Tibial nerve (tissue), 4 donors: ENCODE measurements at regions not wholly inside any gene's neighbourhood (a gene's known extent, or its start where the extent isn't known, plus 50 kb on each side); places are given as distances from the start of the nearest gene placed in this dataset.

ENCODE experiments used
- DNase-seq, 2 donors: peaks; one replicate each; pipeline ENCODE4 v3.0.0-alpha.2; 2019; ENCODE audit warnings: low spot score in 2 of 2
- H3K27ac ChIP-seq, 4 donors: fragments of 200-600 bp; sonication (generic) in 3 of 4; one replicate each; pipeline ENCODE4 v1.5.1; 2017 to 2019; ENCODE audit warnings: mild to moderate bottlenecking in 1 of 4
- H3K27me3 ChIP-seq, 2 donors: fragments of 200-600 bp; sonication (generic) in 1 of 2; one replicate each; pipeline versions ENCODE4 v1.5.1 to v1.6.0; 2017 to 2019
- H3K36me3 ChIP-seq, 3 donors: fragments of 200-600 bp; sonication (generic); one replicate each; pipeline ENCODE4 v1.5.1; 2018 to 2019
- H3K4me1 ChIP-seq, 4 donors: fragments of 200-600 bp; sonication (generic) in 3 of 4; one replicate each; pipeline ENCODE4 v1.5.1; 2017 to 2019
- H3K4me3 ChIP-seq, 4 donors: fragments of 200-600 bp; sonication (generic) in 3 of 4; one replicate each; pipeline ENCODE4 v1.5.1; 2017 to 2019; ENCODE audit warnings: mild to moderate bottlenecking in 1 of 4, moderate library complexity in 1 of 4
- H3K9me3 ChIP-seq, 4 donors: fragments of 200-600 bp; sonication (generic) in 3 of 4; one replicate each; pipeline ENCODE4 v1.5.1; 2017 to 2019
- CTCF ChIP-seq, 5 experiments: fragments of 200-600 bp in 3 of 5; fragments of 450-650 bp in 2 of 5; sonication (generic) in 3 of 5; IDR thresholded peaks; one replicate each; pipeline ENCODE4 v1.5.1; 2016 to 2019; ENCODE audit warnings: antibody characterized with exemption in 5 of 5, mild to moderate bottlenecking in 3 of 5, moderate library complexity in 2 of 5
- EP300 ChIP-seq, 2 donors: sonication (generic); formaldehyde crosslinking; IDR thresholded peaks; one replicate each; pipeline ENCODE4 v1.6.1; 2017; ENCODE audit warnings: antibody characterized with exemption in 2 of 2, mild to moderate bottlenecking in 1 of 2
- POLR2A ChIP-seq, 2 donors: fragments of 450-650 bp; IDR thresholded peaks; one replicate each; pipeline ENCODE4 v1.6.1; 2017; ENCODE audit warnings: antibody characterized with exemption in 2 of 2, mild to moderate bottlenecking in 2 of 2, moderate library complexity in 2 of 2
- WGBS, 2 donors: methylation state at CpG; one replicate each; pipeline ENCODE4 v1.1.5; 2018; 5-methylcytosine and 5-hydroxymethylcytosine counted together

- Histone ChIP-seq H3K9me3 (peaks cover 0 to 8% (median 0%) of the 10 kb centered on the region in 4 donors), H3K4me1 (no peaks in the 10 kb centered on the region), H3K27ac (no peak overlapping the region), H3K4me3 (no peak overlapping the region), H3K36me3 (no peaks in the 10 kb centered on the region), H3K27me3 (no peaks in the 10 kb centered on the region)
- 77 to 81% methylated on average over 3 of the region's 3 CpGs for WGBS, 2 donors
- no peak for DNase-seq
- TF ChIP-seq POLR2A (IDR thresholded peaks at IDR 0.05) = no peak
These were observed 58.2 kb upstream of the DDIT4L start for GRCh38 chr4:100248476-100248875.

- Histone ChIP-seq H3K27me3 (no peaks in the 10 kb centered on the region), H3K4me1 (no peaks in the 10 kb centered on the region), H3K36me3 (no peaks in the 10 kb centered on the region), H3K9me3 (peaks cover 0 to 8% (median 0%) of the 10 kb centered on the region in 4 donors), H3K4me3 (no peak overlapping the region), H3K27ac (no peak overlapping the region)
- TF ChIP-seq POLR2A (IDR thresholded peaks at IDR 0.05) (no peak), EP300 (IDR thresholded peaks at IDR 0.05) (no peak), CTCF (IDR thresholded peaks at IDR 0.05) (no peak)
- no peak for DNase-seq
These were observed 56.4 kb upstream of the DDIT4L start for GRCh38 chr4:100246697-100247096.

GRCh38 chr4:100244347-100244746 lies 54.1 kb upstream of the DDIT4L start:
- H3K27ac ChIP-seq = no peak overlapping the region
- no peaks in the 10 kb centered on the region for H3K27me3 ChIP-seq
- no peak for DNase-seq
- 88 to 95% methylated on average over 3 of the region's 3 CpGs for WGBS, 2 donors
- H3K36me3 ChIP-seq = no peaks in the 10 kb centered on the region
- H3K4me1 ChIP-seq = no peaks in the 10 kb centered on the region
- TF ChIP-seq POLR2A (IDR thresholded peaks at IDR 0.05) (no peak), EP300 (IDR thresholded peaks at IDR 0.05) (no peak), CTCF (IDR thresholded peaks at IDR 0.05) (no peak)
- H3K9me3 ChIP-seq = peaks cover 0 to 8% (median 0%) of the 10 kb centered on the region in 4 donors
- no peak overlapping the region for H3K4me3 ChIP-seq
